H1 (cell line): ENCODE measurements at regions not wholly inside any gene's neighbourhood (a gene's known extent, or its start where the extent isn't known, plus 50 kb on each side); places are given as distances from the start of the nearest gene placed in this dataset.

ENCODE experiments used
- CTCF ChIA-PET: fragments of 300-600 bp; sonication (Branson Sonifier 250); formaldehyde crosslinking; loops from one replicate; lab custom pipeline; 2021; ENCODE audit not compliant: partially characterized antibody; lab: Charles Lee
- POLR2A ChIA-PET: fragments of 300-600 bp; sonication (Branson Sonifier 250); formaldehyde crosslinking; loops from one replicate; lab custom pipeline; 2021; ENCODE audit warnings: inconsistent platforms; ENCODE audit not compliant: partially characterized antibody; lab: Charles Lee
- DNase-seq, 2 experiments: peaks; one replicate each; pipeline versions ENCODE4 v3.0.0 to v3.0.0-alpha.2; 2010 to 2022; ENCODE audit warnings: low spot score in 2 of 2, low read depth in 1 of 2, mixed read lengths in 1 of 2
- FAIRE-seq: peaks from 2 replicates; lab custom pipeline; 2011; peaks lifted over from hg19 to GRCh38; lab: Jason Lieb, UNC
- H2AFZ ChIP-seq: 2 replicates; pipeline ENCODE4 v1.8.1; 2012; ENCODE audit warnings: low read length, inconsistent platforms
- H2AK5ac ChIP-seq: 2 replicates; pipeline ENCODE4 v1.6.1; 2013; ENCODE audit warnings: low read depth, low read length
- H2BK120ac ChIP-seq: replicated peaks from 2 replicates; pipeline ENCODE3; 2013; ENCODE audit warnings: low read depth, low read length, inconsistent platforms
- H2BK12ac ChIP-seq: 2 replicates; pipeline ENCODE4 v1.6.1; 2013; ENCODE audit warnings: low read depth, low read length
- H2BK15ac ChIP-seq: 2 replicates; pipeline ENCODE4 v1.6.1; 2013; ENCODE audit warnings: low read length
- H2BK20ac ChIP-seq: 2 replicates; pipeline ENCODE4 v1.6.1; 2013; ENCODE audit warnings: low read length
- H2BK5ac ChIP-seq: 2 replicates; pipeline ENCODE4 v1.6.1; 2013; ENCODE audit warnings: low read depth, low read length
- H3K14ac ChIP-seq: 2 replicates; pipeline ENCODE4 v1.6.1; 2013; ENCODE audit warnings: inconsistent platforms; ENCODE audit not compliant: insufficient read length
- H3K18ac ChIP-seq: 2 replicates; pipeline ENCODE4 v1.6.1; 2013; ENCODE audit warnings: low read length; ENCODE audit errors: extremely low read depth
- H3K23ac ChIP-seq: 2 replicates; pipeline ENCODE4 v1.6.1; 2013; ENCODE audit warnings: inconsistent platforms; ENCODE audit not compliant: insufficient read length
- H3K23me2 ChIP-seq: 2 replicates; pipeline ENCODE4 v1.6.1; 2013; ENCODE audit warnings: low read depth, low read length
- H3K27ac ChIP-seq: 2 replicates; pipeline ENCODE4 v1.6.1; 2011; ENCODE audit warnings: low read depth, low read length, inconsistent platforms
- H3K27me3 ChIP-seq, 4 experiments: replicated peaks in 1 of 4; 1 replicate in 1 of 4; 2 replicates in 3 of 4; pipeline versions ENCODE4 v1.6.1 to v1.8.1; 2011 to 2013; ENCODE audit warnings: low read length in 3 of 4, mild to moderate bottlenecking in 3 of 4, inconsistent platforms in 2 of 4, mixed read lengths in 2 of 4, moderate library complexity in 1 of 4; ENCODE audit not compliant: control insufficient read depth in 3 of 4, insufficient read depth in 3 of 4; ENCODE audit errors: extremely low read depth in 1 of 4
- H3K36me3 ChIP-seq, 4 experiments: 2 replicates each; pipeline versions ENCODE4 v1.6.1 to v1.8.1; 2011 to 2013; ENCODE audit warnings: mild to moderate bottlenecking in 4 of 4, low read length in 3 of 4, moderate library complexity in 2 of 4, control low read depth in 1 of 4, inconsistent platforms in 1 of 4; ENCODE audit not compliant: insufficient read depth in 4 of 4, control insufficient read depth in 2 of 4
- H3K4ac ChIP-seq: replicated peaks from 2 replicates; pipeline ENCODE3; 2013; ENCODE audit warnings: low read length, low read depth, mixed read lengths, inconsistent platforms; ENCODE audit not compliant: insufficient read length
- H3K4me1 ChIP-seq, 4 experiments: replicated peaks in 1 of 4; 1 replicate in 1 of 4; 2 replicates in 3 of 4; pipeline versions ENCODE4 v1.6.1 to v1.8.1; 2011 to 2013; ENCODE audit warnings: low read length in 3 of 4, inconsistent platforms in 2 of 4, mixed read lengths in 1 of 4; ENCODE audit not compliant: insufficient read depth in 4 of 4, control insufficient read depth in 3 of 4
- H3K4me2 ChIP-seq, 2 experiments: 2 replicates each; pipeline versions ENCODE4 v1.6.1 to v1.8.1; 2011 to 2013; ENCODE audit warnings: low read depth in 2 of 2, low read length in 2 of 2, control low read depth in 1 of 2, inconsistent platforms in 1 of 2, mild to moderate bottlenecking in 1 of 2; ENCODE audit not compliant: insufficient read depth in 1 of 2
- H3K4me3 ChIP-seq, 4 experiments: fragments of 200-600, 300-600 bp in 1 of 4; sonication (generic), shearing (Covaris generic), sonication (Bioruptor Twin) in 1 of 4; 2 replicates each; pipeline versions ENCODE4 v1.5.1 to v1.8.1; 2011 to 2016; ENCODE audit warnings: low read length in 4 of 4, low read depth in 3 of 4, control low read depth in 2 of 4, inconsistent platforms in 2 of 4, mild to moderate bottlenecking in 2 of 4, mixed read lengths in 1 of 4, moderate library complexity in 1 of 4; ENCODE audit not compliant: insufficient read depth in 2 of 4; ENCODE audit errors: extremely low read depth in 1 of 4
- H3K56ac ChIP-seq: replicated peaks from 2 replicates; pipeline ENCODE3; 2013; ENCODE audit warnings: low read depth, mild to moderate bottlenecking, mixed read lengths, low read length, inconsistent platforms; ENCODE audit not compliant: insufficient read length
- H3K79me1 ChIP-seq: 2 replicates; pipeline ENCODE4 v1.6.1; 2013; ENCODE audit warnings: low read depth, low read length, control low read depth
- H3K79me2 ChIP-seq, 2 experiments: 2 replicates each; pipeline versions ENCODE4 v1.6.1 to v1.8.1; 2012 to 2013; ENCODE audit warnings: low read length in 2 of 2, mild to moderate bottlenecking in 2 of 2, inconsistent platforms in 1 of 2; ENCODE audit not compliant: insufficient read depth in 2 of 2, control insufficient read depth in 1 of 2
- H3K9ac ChIP-seq, 4 experiments: replicated peaks in 1 of 4; 1 replicate in 1 of 4; 2 replicates in 3 of 4; pipeline versions ENCODE4 v1.6.1 to v1.8.1; 2011 to 2013; ENCODE audit warnings: low read depth in 3 of 4, low read length in 3 of 4, control low read depth in 2 of 4, mild to moderate bottlenecking in 2 of 4, moderate library complexity in 2 of 4, inconsistent platforms in 1 of 4; ENCODE audit errors: extremely low read depth in 1 of 4
- H3K9me3 ChIP-seq, 2 experiments: 2 replicates each; pipeline versions ENCODE4 v1.6.1 to v1.8.1; 2012 to 2013; ENCODE audit warnings: mild to moderate bottlenecking in 2 of 2, moderate library complexity in 2 of 2, control low read depth in 1 of 2, inconsistent platforms in 1 of 2, low read depth in 1 of 2, low read length in 1 of 2, mixed read lengths in 1 of 2; ENCODE audit not compliant: insufficient read depth in 2 of 2
- H4K20me1 ChIP-seq, 2 experiments: replicated peaks in 1 of 2; 2 replicates each; pipeline versions ENCODE3 to v1.8.1; 2011 to 2013; ENCODE audit warnings: inconsistent platforms in 2 of 2, low read length in 2 of 2, mild to moderate bottlenecking in 1 of 2; ENCODE audit not compliant: insufficient read depth in 2 of 2, control insufficient read depth in 1 of 2
- H4K5ac ChIP-seq: 2 replicates; pipeline ENCODE4 v1.6.1; 2013; ENCODE audit warnings: low read length, low read depth, mixed read lengths, inconsistent platforms; ENCODE audit not compliant: insufficient read length
- H4K8ac ChIP-seq: 2 replicates; pipeline ENCODE4 v1.8.0; 2013; ENCODE audit warnings: mild to moderate bottlenecking, moderate library complexity, low read length, inconsistent platforms; ENCODE audit not compliant: insufficient read depth; ENCODE audit errors: extremely low read depth
- H4K91ac ChIP-seq: replicated peaks from 2 replicates; pipeline ENCODE3; 2013; ENCODE audit warnings: low read length, mixed read lengths, inconsistent platforms; ENCODE audit not compliant: insufficient read length
- FOSL1 ChIP-seq: IDR thresholded peaks from 2 replicates; pipeline ENCODE4 v1.6.1; 2011; ENCODE audit warnings: mild to moderate bottlenecking, low read depth, low read length, moderate library complexity; ENCODE audit not compliant: insufficient read depth
- POU5F1 ChIP-seq: IDR thresholded peaks from 2 replicates; pipeline ENCODE4 v1.6.1; 2011; ENCODE audit warnings: low read depth, mild to moderate bottlenecking, low read length, moderate library complexity
- WGBS, 2 experiments: shearing (Covaris generic) in 1 of 2; methylation state at CpG; one replicate each; pipeline versions ENCODE4 v1.1.6 to v1.1.7; 2013 to 2015; ENCODE audit warnings: low lambda C conversion rate in 2 of 2, mixed read lengths in 2 of 2, inconsistent platforms in 1 of 2, low coverage in 1 of 2, missing lambda C conversion rate in 1 of 2; ENCODE audit not compliant: insufficient replicate concordance in 2 of 2, insufficient coverage in 1 of 2, insufficient read length in 1 of 2; ENCODE audit errors: extremely low coverage in 1 of 2, missing lambda C conversion rate in 1 of 2; 5-methylcytosine and 5-hydroxymethylcytosine counted together
- TF ChIP-seq, protein P1 (sequence below): IDR thresholded peaks from 2 replicates; pipeline ENCODE4 v1.6.1; 2012; ENCODE audit warnings: inconsistent platforms
- TF ChIP-seq, protein P2 (sequence below): IDR thresholded peaks from 2 replicates; pipeline ENCODE4 v1.6.1; 2011; ENCODE audit warnings: low read length, improper control_type of control experiment

DNA sequence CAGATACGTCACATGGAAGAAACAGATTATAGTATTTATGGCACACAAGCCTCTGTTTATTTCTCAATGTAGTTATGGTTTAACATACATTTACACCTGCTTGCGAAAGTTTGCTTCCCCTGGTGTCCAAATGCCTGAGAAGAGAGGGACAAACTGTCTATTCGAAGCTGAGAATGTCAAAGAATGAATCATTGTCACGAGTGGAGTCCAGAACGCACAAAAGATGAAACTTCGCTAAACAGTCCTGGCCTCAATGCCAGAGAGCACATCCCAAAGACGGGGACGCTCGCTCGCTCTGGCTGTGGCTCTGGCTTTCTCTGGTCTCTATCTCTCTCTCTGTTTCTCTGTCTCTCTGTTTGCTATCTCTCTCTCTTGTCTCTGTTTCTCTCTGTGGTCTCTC, 298.8 kb downstream of the FOXL1 start:
- Histone ChIP-seq H4K5ac (no peak overlapping the region), H3K4ac (no peak overlapping the region), H3K79me2 (no peaks in the 10 kb centered on the region), H3K4me1 (no peaks in the 10 kb centered on the region), H3K27me3 (no peaks in the 10 kb centered on the region; a peak in 1 of 7 replicates), H2BK15ac (no peak overlapping the region), H2AK5ac (no peak overlapping the region), H2BK12ac (no peak overlapping the region), H3K23me2 (no peaks in the 10 kb centered on the region), H3K9me3 (peaks cover 3 to 7% of the 10 kb centered on the region in 2 experiments; a peak in 3 of 4 replicates), H3K56ac (no peak overlapping the region), H3K23ac (no peak overlapping the region), H3K27ac (no peak overlapping the region), H3K4me3 (no peak overlapping the region), H4K91ac (no peak overlapping the region), H2AFZ (no peak overlapping the region), H3K9ac (no peak overlapping the region), H3K14ac (no peak overlapping the region), H3K79me1 (no peaks in the 10 kb centered on the region), H4K20me1 (no peaks in the 10 kb centered on the region), H2BK5ac (no peak overlapping the region), H4K8ac (no peak overlapping the region), H3K18ac (no peak overlapping the region), H3K36me3 (no peaks in the 10 kb centered on the region), H2BK20ac (no peak overlapping the region), H2BK120ac (no peak overlapping the region), H3K4me2 (no peak overlapping the region)
- DNase-seq (no peak), FAIRE-seq (no peak)
- ChIA-PET POLR2A (no interaction called here), CTCF (interaction anchor here (0.6 kb wide), 1 partner anchor 948 kb away, joined by 3 read pairs; no protein-coding TSS in a partner anchor)
- WGBS, 2 experiments, result 91% methylated on average over 10 of the region's 10 CpGs; no CpG with 5 or more reads in 1 of the 2 experiments
- TF ChIP-seq FOSL1 (no peak), POU5F1 (no peak)
- TF ChIP-seq, protein P1, sequence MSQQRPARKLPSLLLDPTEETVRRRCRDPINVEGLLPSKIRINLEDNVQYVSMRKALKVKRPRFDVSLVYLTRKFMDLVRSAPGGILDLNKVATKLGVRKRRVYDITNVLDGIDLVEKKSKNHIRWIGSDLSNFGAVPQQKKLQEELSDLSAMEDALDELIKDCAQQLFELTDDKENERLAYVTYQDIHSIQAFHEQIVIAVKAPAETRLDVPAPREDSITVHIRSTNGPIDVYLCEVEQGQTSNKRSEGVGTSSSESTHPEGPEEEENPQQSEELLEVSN, result no peak
- TF ChIP-seq, protein P2, sequence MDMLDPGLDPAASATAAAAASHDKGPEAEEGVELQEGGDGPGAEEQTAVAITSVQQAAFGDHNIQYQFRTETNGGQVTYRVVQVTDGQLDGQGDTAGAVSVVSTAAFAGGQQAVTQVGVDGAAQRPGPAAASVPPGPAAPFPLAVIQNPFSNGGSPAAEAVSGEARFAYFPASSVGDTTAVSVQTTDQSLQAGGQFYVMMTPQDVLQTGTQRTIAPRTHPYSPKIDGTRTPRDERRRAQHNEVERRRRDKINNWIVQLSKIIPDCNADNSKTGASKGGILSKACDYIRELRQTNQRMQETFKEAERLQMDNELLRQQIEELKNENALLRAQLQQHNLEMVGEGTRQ, result no peak
